ENCODE measurements at regions not wholly inside any gene's neighbourhood (a gene's known extent, or its start where the extent isn't known, plus 50 kb on each side); places are given as distances from the start of the nearest gene placed in this dataset.

DNA sequence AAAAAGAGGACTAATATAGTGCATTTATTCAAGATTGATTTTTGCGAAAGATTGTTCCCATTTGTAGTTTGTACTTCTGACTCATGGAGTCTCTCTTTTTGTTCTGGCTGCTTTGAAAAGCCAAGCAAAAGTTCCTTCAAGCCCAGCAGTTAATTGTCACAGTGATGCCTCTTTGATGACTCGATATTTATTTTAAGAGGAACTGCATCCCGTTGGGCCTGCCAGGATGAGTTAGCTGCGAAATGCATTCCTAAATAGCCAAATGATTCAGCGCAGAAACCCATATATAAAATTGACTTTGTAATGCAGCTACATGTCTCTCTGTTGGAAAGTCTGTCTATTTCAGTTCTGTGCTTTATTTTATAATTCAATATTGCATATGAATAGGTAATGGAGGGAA is 295.1 kb downstream of the GBA3 start:
- ATAC-seq = no peak
- 79% methylated on average over 5 of the region's 5 CpGs for WGBS (ENCODE audit: insufficient coverage, low coverage, low lambda C conversion rate, missing lambda C conversion rate)
- Histone ChIP-seq H3K36me3 (no peaks in the 10 kb centered on the region), H3K4me1 (no peaks in the 10 kb centered on the region), H3K4me3 (no peak overlapping the region), H3K27me3 (no peaks in the 10 kb centered on the region), H3K9me3 (no peaks in the 10 kb centered on the region), H3K27ac (no peak overlapping the region)
- no peak for DNase-seq
- intact Hi-C loops (cut with DNase I) = no loop called here
- no peak for TF ChIP-seq POLR2A (IDR thresholded peaks at IDR 0.05)
- TF ChIP-seq, protein P1, sequence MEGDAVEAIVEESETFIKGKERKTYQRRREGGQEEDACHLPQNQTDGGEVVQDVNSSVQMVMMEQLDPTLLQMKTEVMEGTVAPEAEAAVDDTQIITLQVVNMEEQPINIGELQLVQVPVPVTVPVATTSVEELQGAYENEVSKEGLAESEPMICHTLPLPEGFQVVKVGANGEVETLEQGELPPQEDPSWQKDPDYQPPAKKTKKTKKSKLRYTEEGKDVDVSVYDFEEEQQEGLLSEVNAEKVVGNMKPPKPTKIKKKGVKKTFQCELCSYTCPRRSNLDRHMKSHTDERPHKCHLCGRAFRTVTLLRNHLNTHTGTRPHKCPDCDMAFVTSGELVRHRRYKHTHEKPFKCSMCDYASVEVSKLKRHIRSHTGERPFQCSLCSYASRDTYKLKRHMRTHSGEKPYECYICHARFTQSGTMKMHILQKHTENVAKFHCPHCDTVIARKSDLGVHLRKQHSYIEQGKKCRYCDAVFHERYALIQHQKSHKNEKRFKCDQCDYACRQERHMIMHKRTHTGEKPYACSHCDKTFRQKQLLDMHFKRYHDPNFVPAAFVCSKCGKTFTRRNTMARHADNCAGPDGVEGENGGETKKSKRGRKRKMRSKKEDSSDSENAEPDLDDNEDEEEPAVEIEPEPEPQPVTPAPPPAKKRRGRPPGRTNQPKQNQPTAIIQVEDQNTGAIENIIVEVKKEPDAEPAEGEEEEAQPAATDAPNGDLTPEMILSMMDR (IDR thresholded peaks at IDR 0.05) = no peak

DNA sequence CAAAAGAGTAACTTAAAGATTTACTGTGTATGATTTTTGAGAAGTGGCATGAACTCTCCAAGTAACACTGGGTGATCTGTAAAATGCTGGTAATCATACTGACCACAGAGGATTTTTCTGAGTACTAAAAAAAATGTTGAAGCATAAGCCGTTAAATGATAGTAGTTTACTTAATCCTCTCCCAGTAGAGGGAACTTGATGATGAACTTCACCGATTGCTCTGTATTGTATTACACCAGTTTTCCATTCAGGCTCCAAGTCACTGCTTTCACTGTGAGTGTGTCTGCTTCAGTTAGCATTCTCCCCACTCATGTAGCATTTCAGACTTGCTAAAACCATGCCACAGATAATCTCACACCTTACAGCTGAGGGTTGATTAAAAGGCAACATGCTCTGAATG is 294.1 kb downstream of the GBA3 start:
- Histone ChIP-seq H3K36me3 (no peaks in the 10 kb centered on the region), H3K4me3 (no peak overlapping the region), H3K9me3 (no peaks in the 10 kb centered on the region), H3K4me1 (no peaks in the 10 kb centered on the region), H3K27me3 (no peaks in the 10 kb centered on the region), H3K27ac (no peak overlapping the region)
- no peak for DNase-seq
- ATAC-seq = no peak
- intact Hi-C loops (cut with DNase I) = no loop called here
- 80% methylated on average over 2 of the region's 2 CpGs for WGBS (ENCODE audit: insufficient coverage, low coverage, low lambda C conversion rate, missing lambda C conversion rate)
- TF ChIP-seq, protein P1 (IDR thresholded peaks at IDR 0.05) = no peak
- no peak for TF ChIP-seq POLR2A (IDR thresholded peaks at IDR 0.05)

DNA sequence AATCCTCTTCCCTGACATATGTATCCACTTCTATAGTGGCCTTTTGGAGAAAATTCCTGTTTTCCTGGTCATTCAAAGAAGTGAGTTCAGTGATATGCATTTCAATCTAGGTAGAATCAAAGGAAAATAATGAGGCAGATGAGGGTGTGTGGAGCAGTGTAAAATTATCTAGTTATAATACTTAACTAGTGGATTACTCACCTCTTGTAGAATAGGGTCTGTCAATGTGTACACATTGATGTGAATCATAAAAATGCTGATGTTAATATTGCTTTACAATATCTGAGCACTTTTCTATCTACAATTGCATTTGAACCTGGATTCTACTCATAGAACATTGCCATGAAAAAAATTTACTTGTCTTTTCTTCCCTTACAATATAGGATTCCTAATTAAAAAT is 293.5 kb downstream of the GBA3 start:
- Histone ChIP-seq H3K27me3 (no peaks in the 10 kb centered on the region), H3K9me3 (peaks cover 0 to 5% (median 0%) of the 10 kb centered on the region in 4 donors), H3K27ac (no peak overlapping the region), H3K4me1 (no peaks in the 10 kb centered on the region), H3K36me3 (no peaks in the 10 kb centered on the region), H3K4me3 (no peak overlapping the region)
- DNase-seq (no peak), ATAC-seq (no peak)
- TF ChIP-seq, protein P1 (IDR thresholded peaks at IDR 0.05) = no peak
- no peak for TF ChIP-seq POLR2A (IDR thresholded peaks at IDR 0.05)
- intact Hi-C loops (cut with DNase I) = no loop called here

DNA sequence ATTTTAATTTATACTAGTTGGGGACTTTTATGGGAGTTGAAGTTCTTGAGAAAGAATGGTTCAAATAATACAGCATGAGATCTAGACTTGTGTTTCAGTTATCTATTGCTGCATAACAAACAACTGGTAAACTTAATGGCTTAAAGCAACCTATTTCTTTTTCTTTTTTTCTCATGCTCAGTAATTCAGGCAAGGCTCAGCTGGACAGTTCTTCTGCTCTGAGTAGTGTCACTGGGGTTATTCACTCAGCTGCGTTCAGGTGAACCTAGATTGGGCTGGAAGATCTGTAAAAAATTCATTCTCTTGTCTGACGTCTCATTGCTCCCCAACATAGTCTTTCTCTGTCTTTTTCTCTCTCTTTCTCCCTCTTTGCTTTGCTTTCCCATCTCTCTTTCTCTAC is 291.7 kb downstream of the GBA3 start:
- no peaks in the 10 kb centered on the region for H3K27me3 ChIP-seq
- no peaks in the 10 kb centered on the region for H3K36me3 ChIP-seq
- DNase-seq (no peak), ATAC-seq (no peak)
- no peak overlapping the region for H3K4me3 ChIP-seq
- peaks cover 0 to 5% (median 0%) of the 10 kb centered on the region in 4 donors for H3K9me3 ChIP-seq
- no peak overlapping the region for H3K27ac ChIP-seq
- WGBS (ENCODE audit: insufficient coverage, low coverage, low lambda C conversion rate, missing lambda C conversion rate) = 74% methylated on average over 2 of the region's 2 CpGs
- TF ChIP-seq, protein P1 (IDR thresholded peaks at IDR 0.05) = no peak
- intact Hi-C loops (cut with DNase I) = no loop called here
- H3K4me1 ChIP-seq = no peaks in the 10 kb centered on the region

DNA sequence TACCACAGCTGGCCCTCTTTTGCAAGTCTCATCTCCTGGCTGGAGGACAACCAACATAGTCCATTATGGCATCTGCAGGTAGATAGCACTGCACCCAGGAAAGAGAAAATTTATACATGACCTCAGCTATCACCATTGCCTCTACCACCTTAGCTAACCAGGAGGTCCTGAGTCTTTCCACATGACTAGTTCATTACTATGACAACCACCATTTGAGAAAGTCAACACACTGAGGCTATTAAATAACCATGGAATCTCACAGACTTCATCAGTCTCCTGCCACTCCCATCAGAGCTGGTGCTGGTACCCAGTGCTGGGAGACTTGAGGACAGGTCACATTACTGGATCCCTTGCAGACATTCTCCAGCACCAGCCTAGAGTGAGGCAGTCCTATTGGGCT is 285.9 kb downstream of the GBA3 start:
- ATAC-seq = no peak
- intact Hi-C loops (cut with DNase I) = no loop called here
- TF ChIP-seq POLR2A (IDR thresholded peaks at IDR 0.05) = no peak
- TF ChIP-seq, protein P1 (IDR thresholded peaks at IDR 0.05) = no peak
- DNase-seq = no peak
- H3K27ac ChIP-seq = no peak overlapping the region
- no peaks in the 10 kb centered on the region for H3K4me1 ChIP-seq
- H3K36me3 ChIP-seq = no peaks in the 10 kb centered on the region
- H3K27me3 ChIP-seq = no peaks in the 10 kb centered on the region
- H3K9me3 ChIP-seq = peaks cover 0 to 5% (median 0%) of the 10 kb centered on the region in 4 donors
- H3K4me3 ChIP-seq = no peak overlapping the region
